ENCODE measurements at regions not wholly inside any gene's neighbourhood (a gene's known extent, or its start where the extent isn't known, plus 50 kb on each side); places are given as distances from the start of the nearest gene placed in this dataset.

GRCh38 chr14:101417434-101417833 is 143.9 kb upstream of the DIO3 start:
- H3K27me3 ChIP-seq (ENCODE audit: control insufficient read depth in 3 of 3, insufficient read depth in 3 of 3, low read length in 2 of 3), result peaks cover 0 to 4% (median 0%) of the 10 kb centered on the region in 3 donors
- peaks cover 0 to 4% (median 0%) of the 10 kb centered on the region in 4 donors for H3K9me3 ChIP-seq (ENCODE audit: control insufficient read depth in 4 of 4, insufficient read depth in 3 of 4, low read length in 3 of 4)
- no peak for TF ChIP-seq CTCF (IDR thresholded peaks at IDR 0.05; ENCODE audit: control extremely low read depth, extremely low read depth)
- no peak overlapping the region for H3K9ac ChIP-seq (ENCODE audit: insufficient read depth in 1 of 2, low read length in 2 of 2)
- H3K4me1 ChIP-seq (ENCODE audit: control insufficient read depth in 5 of 5, insufficient read depth in 5 of 5, low read length in 5 of 5), result no peaks in the 10 kb centered on the region
- H3K4me3 ChIP-seq, result no peak overlapping the region
- H3K27ac ChIP-seq (ENCODE audit: low read depth in 1 of 2, low read length in 1 of 2), result no peak overlapping the region
- no peak for DNase-seq
- no peak for ATAC-seq (ENCODE audit: insufficient read depth, low FRiP score)
- H3K36me3 ChIP-seq (ENCODE audit: control insufficient read depth in 4 of 4, insufficient read depth in 4 of 4, low read length in 4 of 4), result no peaks in the 10 kb centered on the region
- WGBS, 2 donors, result 30 to 43% methylated on average over 1 of the region's 1 CpG

- H3K27me3 ChIP-seq (ENCODE audit: control insufficient read depth in 3 of 3, insufficient read depth in 3 of 3, low read length in 2 of 3), result peaks cover 0 to 4% (median 0%) of the 10 kb centered on the region in 3 donors
- H3K4me1 ChIP-seq (ENCODE audit: control insufficient read depth in 5 of 5, insufficient read depth in 5 of 5, low read length in 5 of 5), result no peaks in the 10 kb centered on the region
- 60 to 83% methylated on average over 1 of the region's 1 CpG for WGBS, 2 donors
- H3K4me3 ChIP-seq, result no peak overlapping the region
- TF ChIP-seq CTCF (IDR thresholded peaks at IDR 0.05; ENCODE audit: control extremely low read depth, extremely low read depth), result no peak
- H3K27ac ChIP-seq (ENCODE audit: low read depth in 1 of 2, low read length in 1 of 2), result no peak overlapping the region
- no peaks in the 10 kb centered on the region for H3K36me3 ChIP-seq (ENCODE audit: control insufficient read depth in 4 of 4, insufficient read depth in 4 of 4, low read length in 4 of 4)
- H3K9ac ChIP-seq (ENCODE audit: insufficient read depth in 1 of 2, low read length in 2 of 2), result no peak overlapping the region
- DNase-seq (no peak), ATAC-seq (ENCODE audit: insufficient read depth, low FRiP score) (no peak)
- peaks cover 0 to 4% (median 0%) of the 10 kb centered on the region in 4 donors for H3K9me3 ChIP-seq (ENCODE audit: control insufficient read depth in 4 of 4, insufficient read depth in 3 of 4, low read length in 3 of 4)
Measured at GRCh38 chr14:101418601-101419000, 142.7 kb upstream of the DIO3 start.

- Histone ChIP-seq H3K27ac (ENCODE audit: low read depth in 1 of 2, low read length in 1 of 2) (no peak overlapping the region), H3K9me3 (ENCODE audit: control insufficient read depth in 4 of 4, insufficient read depth in 3 of 4, low read length in 3 of 4) (peaks cover 0 to 9% (median 2%) of the 10 kb centered on the region in 4 donors), H3K27me3 (ENCODE audit: control insufficient read depth in 3 of 3, insufficient read depth in 3 of 3, low read length in 2 of 3) (peaks cover 0 to 4% (median 0%) of the 10 kb centered on the region in 3 donors), H3K4me3 (no peak overlapping the region), H3K4me1 (ENCODE audit: control insufficient read depth in 5 of 5, insufficient read depth in 5 of 5, low read length in 5 of 5) (no peaks in the 10 kb centered on the region), H3K36me3 (ENCODE audit: control insufficient read depth in 4 of 4, insufficient read depth in 4 of 4, low read length in 4 of 4) (no peaks in the 10 kb centered on the region), H3K9ac (ENCODE audit: insufficient read depth in 1 of 2, low read length in 2 of 2) (no peak overlapping the region)
- DNase-seq (no peak), ATAC-seq (ENCODE audit: insufficient read depth, low FRiP score) (no peak)
- no peak for TF ChIP-seq CTCF (IDR thresholded peaks at IDR 0.05; ENCODE audit: control extremely low read depth, extremely low read depth)
- 84 to 88% methylated on average over 2 to 3 of the region's 3 CpGs for WGBS, 2 donors
Measured at GRCh38 chr14:101426466-101426865, 134.8 kb upstream of the DIO3 start.

GRCh38 chr14:101428409-101428808 is 132.9 kb upstream of the DIO3 start:
- Histone ChIP-seq H3K9ac (ENCODE audit: insufficient read depth in 1 of 2, low read length in 2 of 2) (no peak overlapping the region), H3K27me3 (ENCODE audit: control insufficient read depth in 3 of 3, insufficient read depth in 3 of 3, low read length in 2 of 3) (peaks cover 0 to 3% (median 0%) of the 10 kb centered on the region in 3 donors), H3K36me3 (ENCODE audit: control insufficient read depth in 4 of 4, insufficient read depth in 4 of 4, low read length in 4 of 4) (no peaks in the 10 kb centered on the region), H3K27ac (ENCODE audit: low read depth in 1 of 2, low read length in 1 of 2) (no peak overlapping the region), H3K9me3 (ENCODE audit: control insufficient read depth in 4 of 4, insufficient read depth in 3 of 4, low read length in 3 of 4) (peaks cover 0 to 9% (median 3%) of the 10 kb centered on the region in 4 donors), H3K4me3 (no peak overlapping the region), H3K4me1 (ENCODE audit: control insufficient read depth in 5 of 5, insufficient read depth in 5 of 5, low read length in 5 of 5) (no peaks in the 10 kb centered on the region)
- ATAC-seq (ENCODE audit: insufficient read depth, low FRiP score) (no peak), DNase-seq (no peak)
- 96 to 100% methylated on average over 1 of the region's 1 CpG for WGBS, 2 donors
- TF ChIP-seq CTCF (IDR thresholded peaks at IDR 0.05; ENCODE audit: control extremely low read depth, extremely low read depth), result no peak
